Peyer's patch (tissue), 4 donors: ENCODE measurements at regions not wholly inside any gene's neighbourhood (a gene's known extent, or its start where the extent isn't known, plus 50 kb on each side); places are given as distances from the start of the nearest gene placed in this dataset.

ENCODE experiments used
- POLR2A ChIP-seq, 2 donors: fragments of 450-650 bp; IDR thresholded peaks; one replicate each; pipeline ENCODE4 v1.5.1; 2017; ENCODE audit warnings: antibody characterized with exemption in 2 of 2, mild to moderate bottlenecking in 2 of 2, moderate library complexity in 2 of 2
- TF ChIP-seq, protein P1 (sequence below), 6 experiments: fragments of 450-650 bp in 4 of 6; fragments of 200-600 bp in 2 of 6; sonication (generic) in 1 of 6; IDR thresholded peaks; one replicate each; pipeline ENCODE4 v1.5.1; 2017 to 2019; ENCODE audit warnings: antibody characterized with exemption in 6 of 6, mild to moderate bottlenecking in 3 of 6, moderate library complexity in 1 of 6

DNA sequence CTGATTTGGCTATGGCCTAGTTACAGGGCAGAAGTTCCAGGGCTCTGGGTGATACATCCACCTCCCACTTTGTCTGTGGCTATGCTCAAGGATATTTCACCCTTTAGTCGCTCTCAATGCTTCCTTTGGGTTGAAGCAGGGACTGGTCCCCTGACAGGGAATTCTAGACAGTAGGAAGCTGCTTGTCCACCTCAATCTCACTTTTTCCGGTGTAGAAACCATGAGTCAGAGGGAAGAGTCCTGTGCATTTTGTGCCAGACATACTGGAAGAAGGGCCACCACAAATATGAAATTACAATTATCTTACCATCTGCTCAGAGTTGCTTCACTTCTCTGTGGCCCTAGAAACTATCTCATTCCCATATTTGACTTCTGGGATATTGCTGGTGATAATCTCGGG, 413.7 kb upstream of the FAT3 start:
- TF ChIP-seq, protein P1, sequence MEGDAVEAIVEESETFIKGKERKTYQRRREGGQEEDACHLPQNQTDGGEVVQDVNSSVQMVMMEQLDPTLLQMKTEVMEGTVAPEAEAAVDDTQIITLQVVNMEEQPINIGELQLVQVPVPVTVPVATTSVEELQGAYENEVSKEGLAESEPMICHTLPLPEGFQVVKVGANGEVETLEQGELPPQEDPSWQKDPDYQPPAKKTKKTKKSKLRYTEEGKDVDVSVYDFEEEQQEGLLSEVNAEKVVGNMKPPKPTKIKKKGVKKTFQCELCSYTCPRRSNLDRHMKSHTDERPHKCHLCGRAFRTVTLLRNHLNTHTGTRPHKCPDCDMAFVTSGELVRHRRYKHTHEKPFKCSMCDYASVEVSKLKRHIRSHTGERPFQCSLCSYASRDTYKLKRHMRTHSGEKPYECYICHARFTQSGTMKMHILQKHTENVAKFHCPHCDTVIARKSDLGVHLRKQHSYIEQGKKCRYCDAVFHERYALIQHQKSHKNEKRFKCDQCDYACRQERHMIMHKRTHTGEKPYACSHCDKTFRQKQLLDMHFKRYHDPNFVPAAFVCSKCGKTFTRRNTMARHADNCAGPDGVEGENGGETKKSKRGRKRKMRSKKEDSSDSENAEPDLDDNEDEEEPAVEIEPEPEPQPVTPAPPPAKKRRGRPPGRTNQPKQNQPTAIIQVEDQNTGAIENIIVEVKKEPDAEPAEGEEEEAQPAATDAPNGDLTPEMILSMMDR (IDR thresholded peaks at IDR 0.05): no peak
- TF ChIP-seq POLR2A (IDR thresholded peaks at IDR 0.05): no peak
